ENCODE measurements at regions not wholly inside any gene's neighbourhood (a gene's known extent, or its start where the extent isn't known, plus 50 kb on each side); places are given as distances from the start of the nearest gene placed in this dataset.

- TF ChIP-seq EP300 (IDR thresholded peaks at IDR 0.05; ENCODE audit: borderline replicate concordance) (no peak), EGR1 (IDR thresholded peaks at IDR 0.05) (no peak), CEBPB (IDR thresholded peaks at IDR 0.05) (no peak)
- TF ChIP-seq, protein P1, sequence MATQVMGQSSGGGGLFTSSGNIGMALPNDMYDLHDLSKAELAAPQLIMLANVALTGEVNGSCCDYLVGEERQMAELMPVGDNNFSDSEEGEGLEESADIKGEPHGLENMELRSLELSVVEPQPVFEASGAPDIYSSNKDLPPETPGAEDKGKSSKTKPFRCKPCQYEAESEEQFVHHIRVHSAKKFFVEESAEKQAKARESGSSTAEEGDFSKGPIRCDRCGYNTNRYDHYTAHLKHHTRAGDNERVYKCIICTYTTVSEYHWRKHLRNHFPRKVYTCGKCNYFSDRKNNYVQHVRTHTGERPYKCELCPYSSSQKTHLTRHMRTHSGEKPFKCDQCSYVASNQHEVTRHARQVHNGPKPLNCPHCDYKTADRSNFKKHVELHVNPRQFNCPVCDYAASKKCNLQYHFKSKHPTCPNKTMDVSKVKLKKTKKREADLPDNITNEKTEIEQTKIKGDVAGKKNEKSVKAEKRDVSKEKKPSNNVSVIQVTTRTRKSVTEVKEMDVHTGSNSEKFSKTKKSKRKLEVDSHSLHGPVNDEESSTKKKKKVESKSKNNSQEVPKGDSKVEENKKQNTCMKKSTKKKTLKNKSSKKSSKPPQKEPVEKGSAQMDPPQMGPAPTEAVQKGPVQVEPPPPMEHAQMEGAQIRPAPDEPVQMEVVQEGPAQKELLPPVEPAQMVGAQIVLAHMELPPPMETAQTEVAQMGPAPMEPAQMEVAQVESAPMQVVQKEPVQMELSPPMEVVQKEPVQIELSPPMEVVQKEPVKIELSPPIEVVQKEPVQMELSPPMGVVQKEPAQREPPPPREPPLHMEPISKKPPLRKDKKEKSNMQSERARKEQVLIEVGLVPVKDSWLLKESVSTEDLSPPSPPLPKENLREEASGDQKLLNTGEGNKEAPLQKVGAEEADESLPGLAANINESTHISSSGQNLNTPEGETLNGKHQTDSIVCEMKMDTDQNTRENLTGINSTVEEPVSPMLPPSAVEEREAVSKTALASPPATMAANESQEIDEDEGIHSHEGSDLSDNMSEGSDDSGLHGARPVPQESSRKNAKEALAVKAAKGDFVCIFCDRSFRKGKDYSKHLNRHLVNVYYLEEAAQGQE (IDR thresholded peaks at IDR 0.05; ENCODE audit: low read depth), result no peak
Observed at GRCh38 chr1:232534552-232535517, 95.1 kb downstream of the SIPA1L2 start.
